GM18519 (cell line): ENCODE measurements at regions not wholly inside any gene's neighbourhood (a gene's known extent, or its start where the extent isn't known, plus 50 kb on each side); places are given as distances from the start of the nearest gene placed in this dataset.
"Not testable (repeated sequence)": the region's sequence is repeated elsewhere in the genome, so short reads cannot be mapped to it uniquely, and the experiment has no call there.

ENCODE experiments used
- ATAC-seq: cut with Tn5 transposase; IDR thresholded peaks from one replicate; pipeline ENCODE4 v1.9.1; 2021; ENCODE audit warnings: mild to moderate bottlenecking, moderate library complexity; ENCODE audit not compliant: unreplicated experiment, low FRiP score

- ATAC-seq = not testable (repeated sequence)
Measured at GRCh38 chr4:28112691-28113335, 1252.2 kb downstream of the STIM2 start.

GRCh38 chr4:28113586-28113985 is 1252.9 kb downstream of the STIM2 start:
- not testable (repeated sequence) for ATAC-seq

- not testable (repeated sequence) for ATAC-seq
Measured at GRCh38 chr4:28116526-28117083, 1256.0 kb downstream of the STIM2 start.

- no peak for ATAC-seq
Measured at GRCh38 chr4:28117084-28117682, 1256.5 kb downstream of the STIM2 start.

GRCh38 chr4:28146191-28146590 is 1285.5 kb downstream of the STIM2 start:
- ATAC-seq = no peak

GRCh38 chr4:28148221-28148620 is 1287.6 kb downstream of the STIM2 start:
- no peak for ATAC-seq

- no peak for ATAC-seq
Measured at GRCh38 chr4:28149762-28150161, 1289.1 kb downstream of the STIM2 start.

- no peak for ATAC-seq
Measured at GRCh38 chr4:28151314-28151713, 1290.7 kb downstream of the STIM2 start.

- ATAC-seq = no peak
Measured at GRCh38 chr4:28167411-28167810, 1306.8 kb downstream of the STIM2 start.

- no peak for ATAC-seq
Measured at GRCh38 chr4:28176942-28177341, 1316.3 kb downstream of the STIM2 start.

GRCh38 chr4:28177641-28178040 is 1317.0 kb downstream of the STIM2 start:
- ATAC-seq = no peak

GRCh38 chr4:28179126-28179525 is 1318.5 kb downstream of the STIM2 start:
- no peak for ATAC-seq

GRCh38 chr4:28209371-28209924 is 1348.8 kb downstream of the STIM2 start:
- ATAC-seq = no peak

GRCh38 chr4:28211676-28212470 is 1351.2 kb downstream of the STIM2 start:
- no peak for ATAC-seq

- no peak for ATAC-seq
Measured at GRCh38 chr4:28221536-28221935, 1360.9 kb downstream of the STIM2 start.

- ATAC-seq = no peak
Measured at GRCh38 chr4:28225050-28225449, 1364.4 kb downstream of the STIM2 start.

GRCh38 chr4:28225689-28226353 is 1365.2 kb downstream of the STIM2 start:
- no peak for ATAC-seq

- ATAC-seq = no peak
Measured at GRCh38 chr4:28226962-28227361, 1366.3 kb downstream of the STIM2 start.

GRCh38 chr4:28227764-28228163 is 1367.1 kb downstream of the STIM2 start:
- ATAC-seq = no peak
